ENCODE measurements at regions not wholly inside any gene's neighbourhood (a gene's known extent, or its start where the extent isn't known, plus 50 kb on each side); places are given as distances from the start of the nearest gene placed in this dataset.
"Not testable (repeated sequence)": the region's sequence is repeated elsewhere in the genome, so short reads cannot be mapped to it uniquely, and the experiment has no call there.

GRCh38 chr2:136288249-136288648 lies 170.3 kb upstream of the CXCR4 start:
- Histone ChIP-seq H3K4me1 (no peaks in the 10 kb centered on the region), H3K36me3 (no peaks in the 10 kb centered on the region), H3K27ac (no peak overlapping the region), H3K4me3 (no peak overlapping the region), H3K27me3 (no peaks in the 10 kb centered on the region), H3K9me3 (peaks cover 0 to 4% (median 0%) of the 10 kb centered on the region in 4 donors)
- intact Hi-C loops (cut with DNase I) = no loop called here
- 83 to 87% methylated on average over 6 of the region's 6 CpGs for WGBS, 2 donors
- DNase-seq = no peak
- no peak for TF ChIP-seq POLR2AphosphoS5 (IDR thresholded peaks at IDR 0.05)
- TF ChIP-seq, protein P1, sequence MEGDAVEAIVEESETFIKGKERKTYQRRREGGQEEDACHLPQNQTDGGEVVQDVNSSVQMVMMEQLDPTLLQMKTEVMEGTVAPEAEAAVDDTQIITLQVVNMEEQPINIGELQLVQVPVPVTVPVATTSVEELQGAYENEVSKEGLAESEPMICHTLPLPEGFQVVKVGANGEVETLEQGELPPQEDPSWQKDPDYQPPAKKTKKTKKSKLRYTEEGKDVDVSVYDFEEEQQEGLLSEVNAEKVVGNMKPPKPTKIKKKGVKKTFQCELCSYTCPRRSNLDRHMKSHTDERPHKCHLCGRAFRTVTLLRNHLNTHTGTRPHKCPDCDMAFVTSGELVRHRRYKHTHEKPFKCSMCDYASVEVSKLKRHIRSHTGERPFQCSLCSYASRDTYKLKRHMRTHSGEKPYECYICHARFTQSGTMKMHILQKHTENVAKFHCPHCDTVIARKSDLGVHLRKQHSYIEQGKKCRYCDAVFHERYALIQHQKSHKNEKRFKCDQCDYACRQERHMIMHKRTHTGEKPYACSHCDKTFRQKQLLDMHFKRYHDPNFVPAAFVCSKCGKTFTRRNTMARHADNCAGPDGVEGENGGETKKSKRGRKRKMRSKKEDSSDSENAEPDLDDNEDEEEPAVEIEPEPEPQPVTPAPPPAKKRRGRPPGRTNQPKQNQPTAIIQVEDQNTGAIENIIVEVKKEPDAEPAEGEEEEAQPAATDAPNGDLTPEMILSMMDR (IDR thresholded peaks at IDR 0.05) = no peak
- TF ChIP-seq POLR2A (IDR thresholded peaks at IDR 0.05) = no peak
- no peak for TF ChIP-seq EP300 (IDR thresholded peaks at IDR 0.05)

GRCh38 chr2:136286423-136286822 lies 168.5 kb upstream of the CXCR4 start:
- no peak for TF ChIP-seq POLR2A (IDR thresholded peaks at IDR 0.05)
- intact Hi-C loops (cut with DNase I) = no loop called here
- no peak for DNase-seq
- Histone ChIP-seq H3K27me3 (no peaks in the 10 kb centered on the region), H3K4me1 (no peaks in the 10 kb centered on the region), H3K9me3 (peaks cover 0 to 4% (median 0%) of the 10 kb centered on the region in 4 donors), H3K27ac (no peak overlapping the region), H3K36me3 (no peaks in the 10 kb centered on the region), H3K4me3 (no peak overlapping the region)
- 47 to 68% methylated on average over 3 of the region's 3 CpGs for WGBS, 2 donors

- no peaks in the 10 kb centered on the region for H3K36me3 ChIP-seq
- no peaks in the 10 kb centered on the region for H3K27me3 ChIP-seq
- no peaks in the 10 kb centered on the region for H3K9me3 ChIP-seq
- H3K4me3 ChIP-seq = no peak overlapping the region
- 73 to 78% methylated on average over 4 of the region's 4 CpGs for WGBS, 2 donors
- DNase-seq = no peak
- intact Hi-C loops (cut with DNase I) = no loop called here
- TF ChIP-seq EP300 (IDR thresholded peaks at IDR 0.05) (no peak), POLR2AphosphoS5 (IDR thresholded peaks at IDR 0.05) (no peak), POLR2A (IDR thresholded peaks at IDR 0.05) (no peak)
- TF ChIP-seq, protein P1 (IDR thresholded peaks at IDR 0.05) = no peak
- no peaks in the 10 kb centered on the region for H3K4me1 ChIP-seq
- no peak overlapping the region for H3K27ac ChIP-seq
Observed at GRCh38 chr2:136284226-136285119, 166.5 kb upstream of the CXCR4 start.

DNA sequence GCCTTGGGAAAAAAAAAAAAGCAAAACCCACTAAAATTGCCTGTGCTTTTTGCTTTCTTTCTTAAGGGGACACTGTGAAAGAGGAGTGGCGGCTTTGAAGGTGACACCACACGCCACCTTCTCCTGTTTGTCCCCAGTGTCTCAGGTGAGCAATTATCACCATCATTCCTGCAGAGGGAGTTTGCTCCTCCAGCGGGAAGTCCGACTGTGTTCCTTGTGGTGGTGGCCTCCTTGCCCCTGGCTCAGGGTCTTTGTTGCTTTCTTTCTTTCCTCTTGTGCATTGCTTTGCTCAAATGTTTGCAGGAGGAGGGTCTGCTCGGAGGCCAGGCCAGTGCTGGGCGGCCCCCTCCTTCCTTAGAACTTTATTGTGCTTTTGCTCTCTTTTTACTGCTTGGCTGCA lies 164.3 kb upstream of the CXCR4 start:
- no peak for TF ChIP-seq POLR2A (IDR thresholded peaks at IDR 0.05)
- TF ChIP-seq EP300 (IDR thresholded peaks at IDR 0.05) = no peak
- TF ChIP-seq, protein P1 (IDR thresholded peaks at IDR 0.05) = no peak
- no peaks in the 10 kb centered on the region for H3K9me3 ChIP-seq
- 47 to 75% methylated on average over 6 of the region's 6 CpGs for WGBS, 2 donors

DNA sequence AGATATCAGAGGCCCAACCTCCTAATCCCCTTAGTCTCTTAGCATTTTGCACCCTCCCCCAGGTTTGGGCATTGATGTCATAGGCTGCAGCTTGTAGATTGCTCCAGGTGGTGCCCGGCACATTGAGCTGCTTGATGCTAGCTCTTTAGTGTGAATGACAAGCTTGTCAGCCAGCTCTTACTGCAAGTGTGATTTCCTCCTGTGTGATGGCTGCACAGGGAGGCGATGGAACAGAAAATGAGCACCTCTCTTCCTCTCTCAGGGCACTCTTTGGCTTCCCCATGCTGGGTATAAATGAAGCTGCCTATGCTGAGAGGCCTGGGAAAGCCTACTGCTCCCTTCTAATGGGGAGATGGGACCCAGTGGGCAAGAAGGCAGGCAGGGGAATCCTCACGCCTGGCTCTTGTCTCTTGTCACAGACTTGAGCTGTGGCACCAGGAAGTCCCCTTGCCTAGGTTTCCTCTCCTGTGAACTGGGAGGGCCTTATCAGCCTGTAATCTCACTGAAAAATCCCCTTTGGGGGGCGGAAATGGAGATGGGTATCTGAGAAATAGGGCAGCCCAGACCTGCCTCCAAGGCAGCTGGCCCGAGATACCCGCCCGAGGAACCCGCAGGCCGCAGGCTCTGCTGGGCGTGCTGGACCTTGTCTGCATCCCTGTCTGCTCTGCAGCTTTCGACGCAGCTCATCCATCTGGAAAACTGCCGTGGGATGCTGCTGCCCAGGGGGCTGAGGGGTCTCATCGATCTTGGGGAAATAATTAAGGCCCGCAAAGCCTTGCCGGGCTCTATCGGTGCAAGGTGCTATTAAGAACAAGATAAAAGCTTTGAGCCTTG lies 163.5 kb upstream of the CXCR4 start:
- DNase-seq = no peak
- intact Hi-C loops (cut with DNase I) = no loop called here

More for the DNA sequence above, 164.3 kb upstream of the CXCR4 start:
- DNase-seq = no peak
- Histone ChIP-seq H3K4me3 (no peak overlapping the region), H3K27me3 (no peaks in the 10 kb centered on the region), H3K36me3 (no peaks in the 10 kb centered on the region), H3K27ac (no peak overlapping the region), H3K4me1 (no peaks in the 10 kb centered on the region)
- intact Hi-C loops (cut with DNase I) = no loop called here

GRCh38 chr2:136266346-136266745 lies 148.4 kb upstream of the CXCR4 start:
- H3K36me3 ChIP-seq; H3K27me3 ChIP-seq; H3K9me3 ChIP-seq; H3K4me3 ChIP-seq; H3K4me1 ChIP-seq; DNase-seq; H3K27ac ChIP-seq; intact Hi-C loops (cut with DNase I): not testable (repeated sequence)
- 51 to 53% methylated on average over 4 of the region's 4 CpGs for WGBS, 2 donors

More for the DNA sequence above, 163.5 kb upstream of the CXCR4 start:
- no peaks in the 10 kb centered on the region for H3K27me3 ChIP-seq
- TF ChIP-seq POLR2A (IDR thresholded peaks at IDR 0.05) (no peak), EP300 (IDR thresholded peaks at IDR 0.05) (no peak)
- TF ChIP-seq, protein P1 (IDR thresholded peaks at IDR 0.05) = no peak
- H3K4me3 ChIP-seq = no peak overlapping the region
- no peaks in the 10 kb centered on the region for H3K4me1 ChIP-seq
- 77 to 82% methylated on average over 17 of the region's 17 CpGs for WGBS, 2 donors
- H3K9me3 ChIP-seq = no peaks in the 10 kb centered on the region
- no peak overlapping the region for H3K27ac ChIP-seq
- H3K36me3 ChIP-seq = no peaks in the 10 kb centered on the region
